HCT116 (cell line): ENCODE measurements at regions not wholly inside any gene's neighbourhood (a gene's known extent, or its start where the extent isn't known, plus 50 kb on each side); places are given as distances from the start of the nearest gene placed in this dataset.

Experiments used
- ATAC-seq: fragments of 200-7000 bp; cut with Tn5 transposase; 2 replicates; pipeline ENCODE4 v1.9.1; 2020; ENCODE audit warnings: mild to moderate bottlenecking, moderate library complexity
- BruUV-seq: library from RNA; stranded (reverse); fragments of 400-500 nt; replicated peaks from 2 replicates; lab custom pipeline; 2021; lab: Mats Ljungman, UMichigan
- CTCF ChIA-PET: fragments of 300-600 bp; sonication (Branson Sonifier 250); formaldehyde crosslinking; loops from one replicate; lab custom pipeline; 2021; ENCODE audit warnings: antibody characterized with exemption; lab: Charles Lee
- POLR2A ChIA-PET: fragments of 300-600, 350-600 bp; sonication (Branson Sonifier 250); formaldehyde crosslinking; loops from one replicate; lab custom pipeline; 2021; ENCODE audit warnings: antibody characterized with exemption; lab: Charles Lee
- RAD21 ChIA-PET, 2 experiments: fragments of 300-600 bp; sonication (Branson Sonifier 250); formaldehyde crosslinking; loops; one replicate each; lab custom pipeline; 2023; ENCODE audit warnings: low total read pairs in 2 of 2; ENCODE audit not compliant: uncharacterized antibody in 2 of 2, unreplicated experiment in 2 of 2, low non-redundant PET in 1 of 2; lab: Charles Lee
- DNase-seq: peaks from one replicate; pipeline ENCODE4 v3.0.0-alpha.2; 2010; ENCODE audit warnings: low read depth, low spot score
- H2AFZ ChIP-seq: fragments of 200-600 bp; shearing (Covaris generic), sonication (generic); 2 replicates; pipeline ENCODE4 v1.6.1; 2017; ENCODE audit warnings: low read depth, mixed run types, mixed read lengths, antibody characterized with exemption, low read length; ENCODE audit not compliant: poor library complexity, severe bottlenecking
- H3K27ac ChIP-seq: 2 replicates; pipeline ENCODE4 v1.5.1; 2012; ENCODE audit warnings: low read depth, low read length
- H3K27me3 ChIP-seq: fragments of 200-600 bp; sonication (generic); 2 replicates; pipeline ENCODE4 v1.6.1; 2016; ENCODE audit warnings: mixed run types, low read length, mixed read lengths; ENCODE audit not compliant: insufficient read depth
- H3K36me3 ChIP-seq, 2 experiments: fragments of 200-500 bp in 1 of 2; fragments of 200-600 bp in 1 of 2; sonication (Bioruptor generic) in 1 of 2; sonication (generic) in 1 of 2; 2 replicates each; pipeline versions ENCODE4 v1.5.1 to v1.6.1; 2014 to 2016; ENCODE audit warnings: low read length in 2 of 2, inconsistent platforms in 1 of 2, mixed read lengths in 1 of 2, mixed run types in 1 of 2; ENCODE audit not compliant: insufficient read depth in 2 of 2, control insufficient read depth in 1 of 2
- H3K4me1 ChIP-seq, 2 experiments: fragments of 200-600 bp in 1 of 2; sonication (generic) in 1 of 2; 2 replicates each; pipeline versions ENCODE4 v1.5.1 to v1.6.1; 2012 to 2017; ENCODE audit warnings: low read length in 2 of 2, inconsistent platforms in 1 of 2, mild to moderate bottlenecking in 1 of 2, mixed read lengths in 1 of 2, mixed run types in 1 of 2, moderate library complexity in 1 of 2; ENCODE audit not compliant: insufficient read depth in 2 of 2, control insufficient read depth in 1 of 2
- H3K4me2 ChIP-seq: fragments of 200-600 bp; sonication (generic); 2 replicates; pipeline ENCODE4 v1.6.1; 2017; ENCODE audit warnings: mixed run types, low read length, mixed read lengths
- H3K4me3 ChIP-seq, 2 experiments: fragments of 200-600 bp in 1 of 2; sonication (generic) in 1 of 2; replicated peaks in 1 of 2; 2 replicates each; pipeline ENCODE4 v1.5.1; 2011 to 2016; ENCODE audit warnings: low read length in 2 of 2, control low read depth in 1 of 2, low read depth in 1 of 2, mild to moderate bottlenecking in 1 of 2, mixed read lengths in 1 of 2, mixed run types in 1 of 2
- H3K79me2 ChIP-seq: fragments of 200-600 bp; sonication (generic); 2 replicates; pipeline ENCODE4 v1.6.1; 2017; ENCODE audit warnings: mild to moderate bottlenecking, mixed run types, low read length, moderate library complexity, mixed read lengths; ENCODE audit not compliant: insufficient read depth
- H3K9ac ChIP-seq: fragments of 200-600 bp; sonication (generic); 2 replicates; pipeline ENCODE4 v1.6.1; 2016; ENCODE audit warnings: low read length, mixed read lengths
- H3K9me2 ChIP-seq: fragments of 200-600 bp; sonication (generic), shearing (Covaris generic); 2 replicates; pipeline ENCODE4 v1.6.1; 2017; ENCODE audit warnings: mixed run types, mild to moderate bottlenecking, moderate library complexity; ENCODE audit not compliant: insufficient read depth
- H3K9me3 ChIP-seq, 2 experiments: fragments of 200-500 bp in 1 of 2; fragments of 200-600 bp in 1 of 2; sonication (Bioruptor generic) in 1 of 2; sonication (generic) in 1 of 2; 2 replicates each; pipeline ENCODE4 v1.6.1; 2014 to 2017; ENCODE audit warnings: low read length in 2 of 2, mixed read lengths in 2 of 2, inconsistent platforms in 1 of 2, low read depth in 1 of 2, mild to moderate bottlenecking in 1 of 2, mixed run types in 1 of 2, moderate library complexity in 1 of 2; ENCODE audit not compliant: control insufficient read depth in 1 of 2, insufficient read depth in 1 of 2
- H4K20me1 ChIP-seq: fragments of 200-600 bp; sonication (generic), shearing (Covaris generic); 2 replicates; pipeline ENCODE4 v1.6.1; 2017; ENCODE audit warnings: mixed run types, mild to moderate bottlenecking, moderate library complexity; ENCODE audit not compliant: insufficient read depth
- CBX3 ChIP-seq: IDR thresholded peaks from 2 replicates; pipeline ENCODE4 v1.6.1; 2012; ENCODE audit warnings: low read depth
- CTCF ChIP-seq, 3 experiments: fragments of 200-600 bp in 1 of 3; sonication (generic) in 1 of 3; IDR thresholded peaks in 2 of 3; conservative IDR thresholded peaks in 1 of 3; 2 replicates each; pipeline ENCODE4 v1.5.1; 2012 to 2017; ENCODE audit warnings: low read depth in 2 of 3, low read length in 2 of 3, antibody characterized with exemption in 1 of 3, borderline replicate concordance in 1 of 3, control low read depth in 1 of 3, mild to moderate bottlenecking in 1 of 3, mixed read lengths in 1 of 3, mixed run types in 1 of 3, moderate library complexity in 1 of 3; ENCODE audit not compliant: insufficient read depth in 1 of 3
- EGR1 ChIP-seq: IDR thresholded peaks from 2 replicates; pipeline ENCODE4 v1.6.1; 2012; ENCODE audit warnings: low read depth
- EZH2 ChIP-seq: fragments of 200-600 bp; sonication (generic); IDR thresholded peaks from 2 replicates; pipeline ENCODE4 v1.6.1; 2017; ENCODE audit warnings: antibody characterized with exemption, mixed run types
- EZH2phosphoT487 ChIP-seq: fragments of 200-600 bp; IDR thresholded peaks from 2 replicates; pipeline ENCODE4 v1.6.1; 2018; ENCODE audit warnings: antibody characterized with exemption, borderline replicate concordance
- FOSL1 ChIP-seq: IDR thresholded peaks from 2 replicates; pipeline ENCODE4 v1.6.1; 2012; ENCODE audit warnings: low read depth
- MAX ChIP-seq: IDR thresholded peaks from 2 replicates; pipeline ENCODE4 v1.6.1; 2012
- POLR2A ChIP-seq: IDR thresholded peaks from 2 replicates; pipeline ENCODE4 v1.7.0; 2011; ENCODE audit warnings: borderline replicate concordance; ENCODE audit not compliant: insufficient read depth, insufficient read length; ENCODE audit errors: extremely low read depth
- RAD21 ChIP-seq: IDR thresholded peaks from 2 replicates; pipeline ENCODE4 v1.6.1; 2012; ENCODE audit warnings: low read depth, mild to moderate bottlenecking
- SIN3A ChIP-seq: IDR thresholded peaks from 2 replicates; pipeline ENCODE4 v1.6.1; 2012; ENCODE audit warnings: low read depth
- SP1 ChIP-seq: IDR thresholded peaks from 2 replicates; pipeline ENCODE4 v1.6.1; 2012; ENCODE audit warnings: low read depth
- SRF ChIP-seq: IDR thresholded peaks from 2 replicates; pipeline ENCODE4 v1.6.1; 2012; ENCODE audit warnings: low read depth
- intact Hi-C: fragments of 100-400 bp; cut with micrococcal nuclease; formaldehyde crosslinking; loops from 2 replicates; pipeline ENCODE4 v1.10.0; 2022

- no peaks in the 10 kb centered on the region for H3K36me3 ChIP-seq
- TF ChIP-seq SP1 (no peak), RAD21 (no peak), SRF (no peak), CTCF (IDR thresholded peaks at IDR 0.05 in 2 of 3, conservative IDR thresholded peaks at IDR 0.05 in 1 of 3; ENCODE audit: borderline replicate concordance in 1 of 3, insufficient read depth in 1 of 3, low read depth in 2 of 3, low read length in 2 of 3) (no peak), CBX3 (no peak), FOSL1 (no peak), SIN3A (no peak), EGR1 (no peak), MAX (no peak), POLR2A (no peak), EZH2 (no peak), EZH2phosphoT487 (no peak)
- TF ChIP-seq, all 23 proteins: peak for 0
- Histone ChIP-seq H2AFZ (no peak overlapping the region), H3K27me3 (no peaks in the 10 kb centered on the region), H4K20me1 (no peaks in the 10 kb centered on the region), H3K9me3 (0 out of 4 replicates have a peak, but pooled peaks cover 0 to 9% of the 10 kb centered on the region in 2 experiments), H3K4me1 (no peaks in the 10 kb centered on the region), H3K4me2 (no peak overlapping the region), H3K79me2 (no peaks in the 10 kb centered on the region), H3K9ac (no peak overlapping the region), H3K9me2 (no peaks in the 10 kb centered on the region), H3K4me3 (no peak overlapping the region), H3K27ac (no peak overlapping the region)
- CTCF ChIA-PET: no interaction called here
- no TSS peak for BruUV-seq
- intact Hi-C loops: no loop called here
- POLR2A ChIA-PET: no interaction called here
- DNase-seq (no peak), ATAC-seq (no peak)
- RAD21 ChIA-PET: no interaction called here
These were observed 73.8 kb upstream of the TMPRSS2 start for GRCh38 chr21:41581592-41582228.
